H9 (cell line): ENCODE measurements at regions not wholly inside any gene's neighbourhood (a gene's known extent, or its start where the extent isn't known, plus 50 kb on each side); places are given as distances from the start of the nearest gene placed in this dataset.

Source experiments
- DNase-seq: peaks from one replicate; pipeline ENCODE4 v3.0.0-alpha.2; 2017
- H2AFZ ChIP-seq: one replicate; pipeline ENCODE4 v1.6.1; 2013; ENCODE audit warnings: mild to moderate bottlenecking, low read length, control low read depth, moderate library complexity
- H2AK5ac ChIP-seq: 2 replicates; pipeline ENCODE4 v1.6.1; 2013; ENCODE audit warnings: low read length, control low read depth, mixed read lengths; ENCODE audit not compliant: insufficient read length
- H2BK120ac ChIP-seq: one replicate; pipeline ENCODE4 v1.6.1; 2013; ENCODE audit warnings: low read depth, mild to moderate bottlenecking, low read length, control low read depth, inconsistent platforms; ENCODE audit not compliant: poor library complexity, severe bottlenecking
- H2BK12ac ChIP-seq: 2 replicates; pipeline ENCODE4 v1.6.1; 2013; ENCODE audit warnings: low read length, control low read depth, mixed read lengths, low read depth; ENCODE audit not compliant: insufficient read length
- H2BK15ac ChIP-seq: 2 replicates; pipeline ENCODE4 v1.6.1; 2013; ENCODE audit warnings: low read depth, low read length, control low read depth
- H2BK20ac ChIP-seq: one replicate; pipeline ENCODE4 v1.6.1; 2013; ENCODE audit warnings: low read depth, mild to moderate bottlenecking, low read length, control low read depth, inconsistent platforms; ENCODE audit not compliant: poor library complexity, severe bottlenecking
- H2BK5ac ChIP-seq: 2 replicates; pipeline ENCODE4 v1.6.1; 2013; ENCODE audit warnings: low read length, control low read depth, mixed read lengths; ENCODE audit not compliant: insufficient read length
- H3K14ac ChIP-seq: 2 replicates; pipeline ENCODE4 v1.6.1; 2013; ENCODE audit warnings: low read length, control low read depth; ENCODE audit not compliant: insufficient read depth
- H3K18ac ChIP-seq: 2 replicates; pipeline ENCODE4 v1.6.1; 2013; ENCODE audit warnings: low read depth, mild to moderate bottlenecking, mixed read lengths, low read length, control low read depth; ENCODE audit not compliant: insufficient read length
- H3K23ac ChIP-seq: 2 replicates; pipeline ENCODE4 v1.6.1; 2013; ENCODE audit warnings: low read length, control low read depth, mixed read lengths, low read depth; ENCODE audit not compliant: insufficient read length
- H3K23me2 ChIP-seq: 2 replicates; pipeline ENCODE4 v1.6.1; 2013; ENCODE audit warnings: low read depth, mild to moderate bottlenecking, mixed read lengths, low read length, control low read depth; ENCODE audit not compliant: insufficient read length, poor library complexity, severe bottlenecking
- H3K27ac ChIP-seq: 2 replicates; pipeline ENCODE4 v1.5.1; 2013; ENCODE audit warnings: low read length, control low read depth, mixed read lengths, low read depth; ENCODE audit not compliant: insufficient read length
- H3K27me3 ChIP-seq: 2 replicates; pipeline ENCODE4 v1.6.1; 2013; ENCODE audit warnings: low read length, control low read depth, inconsistent platforms; ENCODE audit not compliant: insufficient read depth
- H3K4ac ChIP-seq: 2 replicates; pipeline ENCODE4 v1.6.1; 2013; ENCODE audit warnings: low read depth, mild to moderate bottlenecking, control low read depth, inconsistent platforms, low read length, moderate library complexity
- H3K4me1 ChIP-seq: 2 replicates; pipeline ENCODE4 v1.6.1; 2013; ENCODE audit warnings: low read length, control low read depth, inconsistent platforms; ENCODE audit not compliant: insufficient read depth
- H3K4me2 ChIP-seq: 2 replicates; pipeline ENCODE4 v1.6.1; 2013; ENCODE audit warnings: low read length, control low read depth, mixed read lengths; ENCODE audit not compliant: insufficient read length, insufficient read depth
- H3K56ac ChIP-seq: 2 replicates; pipeline ENCODE4 v1.6.1; 2013; ENCODE audit warnings: low read depth, mild to moderate bottlenecking, mixed read lengths, low read length, control low read depth; ENCODE audit not compliant: insufficient read length
- H3K79me1 ChIP-seq: 2 replicates; pipeline ENCODE4 v1.6.1; 2013; ENCODE audit warnings: low read depth, mild to moderate bottlenecking, moderate library complexity, low read length, control low read depth, inconsistent platforms; ENCODE audit not compliant: insufficient read depth, poor library complexity, severe bottlenecking
- H3K79me2 ChIP-seq: 2 replicates; pipeline ENCODE4 v1.6.1; 2013; ENCODE audit warnings: low read length, control low read depth, inconsistent platforms; ENCODE audit not compliant: insufficient read depth
- H3K9ac ChIP-seq: 2 replicates; pipeline ENCODE4 v1.6.1; 2013; ENCODE audit warnings: low read length, control low read depth, mixed read lengths; ENCODE audit not compliant: insufficient read length; ENCODE audit errors: extremely low read depth
- H3K9me3 ChIP-seq: one replicate; pipeline ENCODE4 v1.6.1; 2013; ENCODE audit warnings: low read depth, low read length, inconsistent platforms; ENCODE audit not compliant: control insufficient read depth
- H3T11ph ChIP-seq: one replicate; pipeline ENCODE4 v1.6.1; 2013; ENCODE audit warnings: mild to moderate bottlenecking, low read length, control low read depth, inconsistent platforms
- H4K20me1 ChIP-seq: one replicate; pipeline ENCODE4 v1.6.1; 2013; ENCODE audit not compliant: control insufficient read depth, insufficient read length, insufficient read depth
- H4K5ac ChIP-seq: 2 replicates; pipeline ENCODE4 v1.6.1; 2013; ENCODE audit warnings: low read depth, mild to moderate bottlenecking, mixed read lengths, low read length, control low read depth; ENCODE audit not compliant: insufficient read length
- H4K8ac ChIP-seq: replicated peaks from 2 replicates; pipeline ENCODE4 v1.6.1; 2013; ENCODE audit warnings: low read length, control low read depth, mixed read lengths, low read depth; ENCODE audit not compliant: insufficient read length
- H4K91ac ChIP-seq: 2 replicates; pipeline ENCODE4 v1.6.1; 2013; ENCODE audit warnings: low read depth, mild to moderate bottlenecking, moderate library complexity, mixed read lengths, low read length, control low read depth; ENCODE audit not compliant: insufficient read length
- H3K27ac Mint-ChIP-seq, 3 experiments: 2 replicates in 2 of 3; 3 replicates in 1 of 3; pipeline ENCODE4 v1.8.0; 2020 to 2021; ENCODE audit warnings: mixed read lengths in 3 of 3, mild to moderate bottlenecking in 1 of 3, moderate library complexity in 1 of 3
- H3K27me3 Mint-ChIP-seq: 2 replicates; pipeline ENCODE4 v1.8.0; 2021; ENCODE audit warnings: low read depth, mild to moderate bottlenecking, moderate library complexity, mixed read lengths
- H3K36me3 Mint-ChIP-seq, 3 experiments: 2 replicates in 2 of 3; 3 replicates in 1 of 3; pipeline ENCODE4 v1.8.0; 2020 to 2021; ENCODE audit warnings: low read depth in 3 of 3, mixed read lengths in 3 of 3; ENCODE audit not compliant: insufficient read depth in 1 of 3
- H3K4me1 Mint-ChIP-seq, 2 experiments: 2 replicates each; pipeline ENCODE4 v1.8.0; 2020; ENCODE audit warnings: mixed read lengths in 2 of 2
- H3K4me3 Mint-ChIP-seq, 2 experiments: 2 replicates in 1 of 2; 3 replicates in 1 of 2; pipeline ENCODE4 v1.8.0; 2020 to 2021; ENCODE audit warnings: mild to moderate bottlenecking in 2 of 2, mixed read lengths in 2 of 2, moderate library complexity in 1 of 2
- H3K9me3 Mint-ChIP-seq, 2 experiments: 2 replicates in 1 of 2; 3 replicates in 1 of 2; pipeline ENCODE4 v1.8.0; 2020; ENCODE audit warnings: mild to moderate bottlenecking in 2 of 2, mixed read lengths in 2 of 2, moderate library complexity in 1 of 2
- CTCF ChIP-seq: fragments of 200-600 bp; sonication (generic); conservative IDR thresholded peaks from 3 replicates; pipeline ENCODE4 v1.8.0; 2021; ENCODE audit warnings: antibody characterized with exemption, mild to moderate bottlenecking
- WGBS: extraction: QIAGEN DNeasy Blood & Tissue Kit; methylation state at CpG from one replicate; pipeline ENCODE4 v1.1.7; 2013; ENCODE audit warnings: missing lambda C conversion rate, low lambda C conversion rate, mixed read lengths; ENCODE audit not compliant: insufficient read length; ENCODE audit errors: extremely low coverage; 5-methylcytosine and 5-hydroxymethylcytosine counted together

- no peaks in the 10 kb centered on the region for H3K27me3 Mint-ChIP-seq
- no peak overlapping the region for H3K27ac Mint-ChIP-seq
- Histone ChIP-seq H2BK12ac (no peak overlapping the region), H2AFZ (no peak overlapping the region), H2BK120ac (no peak overlapping the region), H4K8ac (no peak overlapping the region), H2BK15ac (no peak overlapping the region), H3K18ac (no peak overlapping the region), H3K23ac (no peak overlapping the region), H2BK5ac (no peak overlapping the region), H4K5ac (no peak overlapping the region), H3K79me1 (no peaks in the 10 kb centered on the region), H3K27ac (no peak overlapping the region), H3K14ac (no peak overlapping the region), H3K56ac (no peak overlapping the region), H3K23me2 (no peaks in the 10 kb centered on the region), H3K9me3 (no peaks in the 10 kb centered on the region), H4K20me1 (no peaks in the 10 kb centered on the region), H2AK5ac (no peak overlapping the region), H3K27me3 (no peaks in the 10 kb centered on the region), H4K91ac (no peak overlapping the region), H3K4ac (no peak overlapping the region), H3T11ph (no peak overlapping the region), H3K4me2 (no peak overlapping the region), H3K4me1 (no peaks in the 10 kb centered on the region), H3K9ac (no peak overlapping the region), H2BK20ac (no peak overlapping the region), H3K79me2 (no peaks in the 10 kb centered on the region)
- H3K4me1 Mint-ChIP-seq, result peaks cover 3 to 4% of the 10 kb centered on the region in 2 experiments; a peak in 1 of 4 replicates
- no CpG with 5 or more reads among the region's 2 CpGs for WGBS
- H3K9me3 Mint-ChIP-seq, result peaks cover under 1 to 3% of the 10 kb centered on the region in 2 experiments; a peak in 4 of 5 replicates
- DNase-seq, result no peak
- H3K4me3 Mint-ChIP-seq, result no peak overlapping the region
- no peak for TF ChIP-seq CTCF
- H3K36me3 Mint-ChIP-seq, result peaks cover 0 to 3% (median 2%) of the 10 kb centered on the region in 3 experiments; a peak in 1 of 7 replicates
Measured at GRCh38 chr3:147213633-147214032, 192.7 kb downstream of the ZIC4 start.
